GM21515 (cell line): ENCODE measurements at regions not wholly inside any gene's neighbourhood (a gene's known extent, or its start where the extent isn't known, plus 50 kb on each side); places are given as distances from the start of the nearest gene placed in this dataset.
"Not testable (repeated sequence)": the region's sequence is repeated elsewhere in the genome, so short reads cannot be mapped to it uniquely, and the experiment has no call there.

Experiments
- ATAC-seq: cut with Tn5 transposase; IDR thresholded peaks from one replicate; pipeline ENCODE4 v1.9.1; 2021; ENCODE audit not compliant: unreplicated experiment

DNA sequence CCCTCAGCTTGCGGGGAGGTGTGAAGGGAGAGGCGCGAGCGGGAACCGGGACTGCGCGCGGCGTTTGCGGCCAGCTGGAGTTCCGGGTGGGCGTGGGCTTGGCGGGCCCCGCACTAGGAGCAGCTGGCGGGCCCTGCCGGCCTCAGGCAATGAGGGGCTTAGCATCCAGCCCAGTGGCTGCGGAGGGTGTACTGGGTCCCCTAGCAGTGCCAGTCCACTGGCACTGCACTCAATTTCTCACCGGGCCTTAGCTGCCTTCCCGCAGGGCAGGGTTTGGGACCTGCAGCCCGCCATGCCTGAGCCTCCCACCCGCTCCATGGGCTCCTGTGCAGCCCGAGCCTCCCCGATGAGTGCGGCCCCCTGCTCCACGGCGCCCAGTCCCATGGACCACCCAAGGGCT lies 163.5 kb upstream of the PTCH1 start:
- not testable (repeated sequence) for ATAC-seq

DNA sequence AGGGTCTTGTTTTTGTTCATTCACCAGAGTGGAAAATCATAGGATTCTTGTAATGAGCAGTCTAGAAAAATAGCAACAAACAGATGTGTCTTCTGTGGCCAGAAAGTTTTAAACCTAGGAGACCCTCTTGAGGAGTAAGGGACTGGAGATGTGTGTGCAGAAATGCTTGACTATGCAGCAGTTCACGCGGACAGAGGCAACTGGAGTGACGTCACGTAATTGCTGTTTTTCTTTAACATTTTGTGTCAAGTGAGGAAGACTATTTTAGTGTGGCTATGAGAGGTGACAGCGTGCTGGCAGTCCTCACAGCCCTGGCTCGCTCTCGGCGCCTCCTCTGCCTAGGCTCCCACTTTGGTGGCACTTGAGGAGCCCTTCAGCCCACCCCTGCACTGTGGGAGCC lies 163.1 kb upstream of the PTCH1 start:
- no peak for ATAC-seq

DNA sequence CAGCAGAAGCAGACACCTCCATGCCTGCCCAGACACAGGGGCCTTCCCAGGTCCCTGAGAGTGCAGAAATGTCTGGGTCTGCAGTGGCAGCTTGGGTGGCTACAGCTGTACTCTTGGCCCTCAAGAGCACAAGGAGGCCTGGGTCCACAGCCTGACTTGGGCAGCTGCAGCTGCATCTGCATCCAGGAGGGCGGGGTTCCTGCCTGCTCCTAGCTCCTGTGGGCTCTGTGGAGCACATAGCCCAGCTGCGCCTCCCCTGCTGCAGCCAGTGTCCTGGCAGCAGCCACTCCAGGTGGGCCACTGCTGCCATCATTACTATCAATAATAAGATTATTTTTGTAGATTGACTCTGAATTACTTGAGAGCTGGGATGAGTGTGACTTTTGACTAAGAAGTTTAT lies 162.0 kb upstream of the PTCH1 start:
- ATAC-seq = no peak

DNA sequence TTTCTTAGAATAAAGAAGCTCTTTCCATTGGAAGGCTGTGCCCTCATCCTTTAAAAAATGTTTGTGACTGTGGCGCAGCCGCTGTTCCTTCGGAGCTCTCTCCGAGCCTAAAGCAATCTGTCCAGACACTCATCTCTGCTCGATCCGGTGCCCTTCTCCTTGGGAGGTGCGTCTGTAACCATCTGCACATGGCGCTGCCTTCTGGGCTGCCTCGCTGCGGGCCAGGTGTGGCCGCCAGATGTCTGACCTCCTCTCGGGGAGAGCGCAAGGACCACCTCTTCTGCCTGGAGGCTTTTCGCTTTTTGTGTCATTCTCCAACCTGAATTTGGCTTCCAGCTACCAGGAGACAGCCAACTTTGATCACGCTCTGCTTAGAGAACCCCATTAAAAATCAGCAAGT lies 153.4 kb upstream of the PTCH1 start:
- ATAC-seq = no peak

DNA sequence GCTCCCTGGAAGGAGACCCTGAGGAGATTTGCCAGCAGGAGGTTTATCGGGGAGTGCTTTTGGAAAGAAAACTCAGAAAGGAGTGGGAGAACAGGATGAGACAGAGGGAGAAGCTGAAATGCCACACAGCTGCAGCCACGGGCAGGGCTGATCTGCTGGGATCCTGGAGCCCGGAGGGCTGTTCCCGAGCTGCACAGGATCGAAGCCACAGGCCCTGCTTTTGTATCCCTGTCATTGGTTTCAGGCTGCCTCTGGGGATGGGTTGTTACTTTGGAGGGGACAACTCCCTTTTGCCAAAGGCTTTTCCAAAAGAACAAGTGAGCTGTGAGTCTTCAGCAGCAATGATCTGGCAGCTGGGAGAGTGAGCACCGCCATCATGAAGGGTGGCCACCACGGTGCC lies 152.5 kb upstream of the PTCH1 start:
- ATAC-seq = no peak

DNA sequence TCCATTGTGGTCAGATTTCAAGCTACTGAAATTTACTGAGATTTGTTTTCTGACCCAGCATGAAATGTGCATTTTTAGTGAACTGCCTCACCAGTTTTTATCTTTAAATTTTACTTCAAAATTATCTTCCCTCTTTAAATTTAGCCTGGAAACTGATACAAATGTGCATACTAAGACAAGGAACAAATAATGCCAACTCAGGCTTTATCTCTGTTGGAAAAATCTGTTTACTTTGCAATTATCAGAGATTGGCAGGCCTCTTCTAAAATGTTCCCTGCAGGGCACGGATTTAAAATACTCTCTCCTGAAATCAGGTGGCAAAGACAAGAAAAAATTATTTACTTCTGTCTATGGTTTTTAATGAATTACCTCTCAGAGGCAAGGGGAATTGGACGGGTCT lies 151.0 kb upstream of the PTCH1 start:
- ATAC-seq = no peak

DNA sequence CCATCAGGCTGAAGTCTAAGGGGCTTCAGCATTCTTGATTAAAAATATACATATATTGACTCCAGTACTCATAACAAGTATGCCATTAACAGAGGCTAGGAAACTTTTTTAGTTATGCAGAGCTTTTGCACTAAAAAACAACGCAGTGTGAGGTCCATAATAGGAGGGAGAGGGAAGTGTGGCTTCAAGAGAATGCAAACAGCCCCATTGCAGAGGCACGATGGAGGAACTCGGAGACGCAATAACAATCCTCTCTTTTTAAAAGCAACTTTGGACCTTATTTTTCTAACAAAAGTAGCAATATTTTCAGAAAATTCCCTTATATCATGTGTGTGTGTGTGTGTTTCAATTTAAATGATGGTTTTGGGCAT lies 150.0 kb upstream of the PTCH1 start:
- ATAC-seq = no peak

DNA sequence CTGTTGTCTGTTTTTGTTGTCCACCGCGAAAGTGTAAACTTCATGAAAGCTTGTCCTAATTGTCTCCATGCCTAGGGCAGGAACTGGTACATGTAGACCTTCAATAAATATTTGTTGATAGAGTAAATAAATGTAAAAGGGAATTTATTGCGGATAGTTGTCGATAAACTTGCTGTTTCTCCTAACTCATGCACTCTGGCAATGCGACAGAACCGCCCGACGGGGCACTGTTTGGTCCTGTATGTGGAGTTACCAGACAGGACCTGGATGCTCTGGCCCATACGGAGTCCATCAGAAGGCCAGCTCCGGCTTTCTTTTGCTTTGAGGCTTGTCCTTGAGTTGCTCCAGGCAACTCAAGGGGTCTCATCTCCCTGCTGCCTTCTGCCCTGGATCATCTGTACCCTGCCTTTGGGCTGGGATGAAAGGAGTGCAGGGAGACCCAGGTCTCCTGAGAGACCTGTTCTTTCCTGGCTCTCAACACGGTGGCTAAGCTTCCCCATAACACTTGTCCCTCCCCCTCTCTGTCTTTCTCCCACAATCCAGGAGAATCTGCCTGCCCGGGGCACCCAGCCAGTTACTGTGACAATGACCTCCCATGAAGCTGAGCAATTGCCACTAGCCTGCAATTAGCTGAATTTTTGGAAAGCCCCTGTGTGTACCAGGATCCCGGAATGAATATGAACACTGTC lies 149.5 kb upstream of the PTCH1 start:
- ATAC-seq = no peak

DNA sequence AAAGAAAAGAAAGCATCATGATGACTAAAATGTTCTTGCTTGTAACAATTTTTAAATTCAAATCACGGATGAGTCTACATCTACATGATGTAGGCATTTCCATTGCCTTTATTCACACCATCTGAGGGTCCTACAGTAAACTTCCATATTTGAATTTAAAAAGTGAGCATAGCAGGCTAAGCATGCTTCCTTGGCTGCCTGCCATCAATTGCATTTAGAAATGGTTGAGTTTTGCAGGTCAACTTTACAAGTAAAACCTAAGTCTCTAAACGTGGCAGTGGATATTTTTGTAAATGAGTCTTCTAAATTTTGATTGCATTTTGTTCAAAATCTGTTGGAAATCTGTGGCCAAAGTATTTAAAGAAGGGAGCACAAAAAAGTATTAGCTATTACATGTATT lies 136.5 kb upstream of the PTCH1 start:
- ATAC-seq = no peak

DNA sequence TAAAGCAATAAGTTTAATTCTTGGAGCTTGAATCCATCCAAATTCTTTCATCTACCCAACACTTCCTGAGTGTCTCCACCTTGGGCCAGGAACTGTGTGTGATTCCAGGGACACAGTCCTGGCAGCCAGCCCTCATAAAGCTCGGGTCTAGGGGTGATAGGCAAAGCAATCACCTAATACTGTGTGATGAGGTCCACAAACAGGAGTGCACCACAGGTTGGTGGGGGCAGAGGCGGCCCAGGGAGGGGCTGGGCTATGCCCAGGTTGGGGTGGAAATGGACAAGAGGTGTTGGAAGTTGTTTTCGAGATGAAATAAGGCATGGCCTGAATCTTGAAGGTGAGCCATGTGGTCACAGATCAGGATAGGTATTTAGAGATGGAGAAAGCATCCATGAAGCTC lies 133.9 kb upstream of the PTCH1 start:
- no peak for ATAC-seq

DNA sequence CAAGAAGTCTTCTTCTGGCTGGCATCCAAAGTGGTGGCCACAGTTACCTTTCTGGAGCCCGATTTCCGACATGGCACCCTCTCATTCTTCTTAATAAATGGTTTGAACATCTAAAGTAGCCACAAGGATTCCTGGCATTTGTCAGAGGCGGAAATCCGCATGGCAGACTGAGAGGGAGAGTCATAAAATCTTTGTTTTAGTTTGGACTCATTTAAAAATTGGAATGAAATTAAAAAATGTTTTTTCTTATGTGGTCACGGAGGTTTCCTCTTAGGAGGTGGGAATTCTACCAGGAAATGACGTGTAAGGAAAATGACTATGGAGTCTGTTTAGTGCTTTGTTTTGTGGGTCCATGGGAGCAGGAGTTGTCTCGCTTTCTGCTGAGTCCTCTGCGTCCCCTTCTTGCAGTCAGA lies 133.0 kb upstream of the PTCH1 start:
- ATAC-seq = no peak

DNA sequence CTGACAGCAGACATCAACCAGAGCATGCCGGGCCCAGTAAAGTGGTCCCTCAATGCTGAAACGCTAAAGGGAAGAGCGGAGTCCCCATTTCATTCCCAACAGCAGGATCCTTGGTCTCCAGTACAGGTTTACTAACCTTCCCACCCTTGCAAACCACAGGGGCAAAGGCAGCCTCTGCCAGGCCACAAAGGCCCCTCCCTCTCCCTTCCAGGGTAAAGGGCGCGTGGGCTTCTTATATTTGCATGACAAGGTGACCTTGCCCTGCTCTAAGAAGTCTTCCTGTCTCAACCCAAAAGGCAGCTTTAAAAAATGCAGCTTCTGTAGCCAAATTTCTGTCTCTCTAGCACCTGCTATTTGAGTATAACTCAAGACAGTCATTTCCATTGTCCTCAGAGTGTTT lies 131.5 kb upstream of the PTCH1 start:
- no peak for ATAC-seq

DNA sequence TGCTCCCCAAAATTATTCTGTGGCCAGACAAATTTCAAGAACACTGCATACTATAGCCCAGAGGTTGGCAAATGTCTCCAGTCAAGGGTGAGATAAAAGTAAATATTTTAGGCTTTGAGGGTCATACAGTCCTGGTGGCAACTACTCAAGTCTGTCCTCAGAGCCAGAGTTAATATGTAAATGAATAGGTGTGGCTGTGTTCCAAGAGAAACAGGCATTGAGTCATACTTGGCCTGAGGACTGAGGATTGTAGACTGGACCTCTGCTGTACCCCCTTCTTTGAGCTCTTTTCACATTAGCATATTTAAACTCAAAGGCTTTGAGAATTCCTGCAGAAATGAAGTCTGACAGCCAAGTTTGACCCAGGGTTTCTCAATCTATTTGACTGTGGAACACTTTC lies 129.2 kb upstream of the PTCH1 start:
- no peak for ATAC-seq

DNA sequence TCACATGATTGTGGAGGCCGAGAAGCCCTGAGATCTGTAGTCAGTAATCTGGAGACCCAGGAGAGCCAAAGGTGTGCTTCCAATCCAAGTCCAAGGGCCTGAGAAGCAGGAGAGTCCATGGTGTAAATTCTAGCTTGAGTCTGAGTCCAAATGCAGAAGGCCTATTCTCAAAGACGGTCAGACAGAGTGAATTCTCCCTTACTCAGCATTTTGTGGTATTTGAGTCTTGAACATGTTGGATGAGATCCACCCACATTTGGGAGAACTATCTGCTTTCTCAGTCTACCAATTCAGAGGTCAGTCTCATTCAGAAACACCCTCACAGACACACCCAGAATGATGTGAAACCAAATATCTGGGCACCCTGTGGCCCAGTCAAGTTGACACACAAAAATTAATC lies 128.8 kb upstream of the PTCH1 start:
- ATAC-seq = no peak

DNA sequence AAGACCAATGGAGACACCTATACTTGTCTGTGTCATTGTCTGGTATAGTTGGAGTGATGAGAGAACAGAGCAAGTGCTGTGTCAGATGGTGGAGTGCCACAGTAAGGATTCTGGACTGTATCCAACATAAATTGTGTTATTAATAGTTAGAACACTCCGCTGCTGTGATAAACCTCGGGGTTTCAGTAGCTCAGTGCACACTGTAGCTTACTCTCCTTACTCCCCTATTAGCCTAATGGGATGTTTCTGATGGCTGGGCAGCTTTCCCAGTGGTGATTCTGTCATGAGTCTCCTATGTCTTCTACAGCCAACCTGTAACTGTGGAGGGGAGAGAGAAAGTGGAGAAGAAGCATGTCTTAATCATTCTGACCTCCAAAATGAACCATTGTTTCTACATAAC lies 127.6 kb upstream of the PTCH1 start:
- ATAC-seq = no peak

DNA sequence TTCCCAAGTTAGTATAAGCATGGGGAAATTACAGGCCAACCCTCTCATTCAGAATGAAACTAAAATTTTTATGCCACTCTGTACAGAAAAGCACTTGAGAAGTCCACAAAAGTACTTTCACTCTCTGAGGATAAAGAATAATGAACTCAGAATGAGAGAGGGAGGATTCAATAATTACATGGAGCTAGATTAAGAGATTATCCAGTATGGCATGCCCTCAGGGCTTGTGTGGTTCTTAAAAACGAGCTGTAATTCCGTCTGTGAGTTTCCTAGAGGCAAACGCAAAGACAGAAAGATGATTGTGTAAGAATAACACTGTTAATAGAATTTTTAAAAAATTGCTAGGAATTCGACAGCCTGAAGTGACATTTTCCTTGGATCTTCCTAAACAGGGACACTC lies 126.8 kb upstream of the PTCH1 start:
- ATAC-seq = no peak

DNA sequence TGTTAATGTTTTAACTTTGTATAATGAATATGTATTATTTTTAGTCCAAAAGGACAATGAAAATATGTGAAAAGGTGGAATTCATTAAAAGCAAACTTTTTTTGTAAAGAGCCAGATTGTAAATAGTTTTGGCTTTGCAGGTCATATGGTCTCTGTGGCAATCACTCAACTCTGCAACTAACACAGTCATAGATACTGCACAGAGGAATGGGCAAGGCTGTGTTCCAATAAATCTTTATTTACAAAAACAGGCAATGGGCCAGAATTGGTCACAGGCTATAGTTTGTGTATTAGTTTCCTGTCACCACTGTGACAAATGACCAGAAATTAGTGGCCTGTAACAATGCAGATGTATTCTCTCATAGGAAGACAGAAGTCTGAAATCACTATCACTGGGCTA lies 125.4 kb upstream of the PTCH1 start:
- no peak for ATAC-seq

DNA sequence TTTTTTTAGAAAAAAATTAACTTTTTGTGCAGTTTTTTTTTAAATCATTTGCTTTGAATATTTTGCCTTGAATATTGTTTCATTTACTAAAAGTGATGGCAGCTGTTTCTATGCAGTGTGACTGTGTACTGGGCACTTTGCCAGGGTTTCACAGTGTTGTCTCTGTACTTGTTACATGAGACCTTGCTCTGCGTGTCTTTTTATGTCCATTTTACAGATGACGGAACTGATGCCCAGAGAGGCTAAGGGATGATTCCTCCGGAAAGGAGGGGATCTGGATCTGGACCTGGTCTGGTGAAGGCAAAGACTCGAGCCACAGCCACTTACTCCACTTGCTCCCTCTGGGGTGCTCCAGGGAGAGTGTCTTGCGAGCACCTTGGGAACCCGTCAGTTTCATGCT lies 124.8 kb upstream of the PTCH1 start:
- ATAC-seq = no peak

DNA sequence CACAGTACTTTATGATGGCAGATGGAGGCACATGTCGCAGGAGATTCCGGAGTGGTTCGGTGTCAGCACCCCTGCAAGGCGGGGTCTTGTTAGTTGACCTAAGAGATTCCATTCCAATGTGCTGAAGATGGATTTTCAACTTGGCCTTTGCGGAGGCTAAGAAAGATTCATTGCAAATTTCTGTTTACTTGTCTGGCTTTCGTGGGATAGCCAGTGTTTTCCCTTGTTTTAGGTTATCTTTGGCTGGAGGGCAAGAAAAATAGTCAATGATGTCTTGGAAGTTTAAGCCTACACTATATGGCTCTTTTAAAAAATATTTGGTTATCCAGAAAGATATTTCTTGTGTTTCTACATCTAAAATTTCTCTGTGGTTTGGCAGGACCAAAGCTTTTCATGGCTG lies 123.6 kb upstream of the PTCH1 start:
- no peak for ATAC-seq

DNA sequence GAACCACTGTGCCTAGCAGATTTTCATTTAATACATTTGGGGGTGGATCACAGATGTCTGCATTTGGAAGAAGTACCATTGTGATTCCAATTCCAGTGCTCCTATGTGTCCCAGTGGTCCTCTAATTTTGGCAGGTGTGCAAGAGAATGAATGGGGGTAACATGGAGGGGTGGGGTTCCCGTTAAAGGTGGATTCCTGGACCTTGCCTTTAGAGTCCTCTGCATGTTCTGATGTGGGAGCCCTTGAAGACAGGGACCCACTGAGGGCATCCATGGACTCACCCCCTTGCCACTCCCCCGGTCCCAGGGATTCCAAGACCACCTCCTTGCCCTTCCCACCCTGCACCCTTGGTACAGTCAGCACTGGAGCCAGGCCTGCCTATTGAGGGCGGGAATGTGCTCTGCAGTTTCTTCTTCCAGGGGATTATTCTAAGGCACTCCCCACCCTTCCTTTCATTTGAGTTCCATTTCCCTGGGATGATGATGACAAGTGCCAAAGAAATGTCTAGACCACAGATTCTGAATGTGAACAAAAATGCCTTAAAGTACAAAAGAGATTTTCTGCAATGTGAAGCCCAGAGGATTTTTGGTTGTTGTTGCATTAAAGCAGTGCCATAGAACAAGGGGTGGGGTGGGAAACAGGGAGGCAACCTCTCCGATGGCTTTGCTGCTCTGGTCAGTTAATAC lies 119.4 kb upstream of the PTCH1 start:
- ATAC-seq = no peak

DNA sequence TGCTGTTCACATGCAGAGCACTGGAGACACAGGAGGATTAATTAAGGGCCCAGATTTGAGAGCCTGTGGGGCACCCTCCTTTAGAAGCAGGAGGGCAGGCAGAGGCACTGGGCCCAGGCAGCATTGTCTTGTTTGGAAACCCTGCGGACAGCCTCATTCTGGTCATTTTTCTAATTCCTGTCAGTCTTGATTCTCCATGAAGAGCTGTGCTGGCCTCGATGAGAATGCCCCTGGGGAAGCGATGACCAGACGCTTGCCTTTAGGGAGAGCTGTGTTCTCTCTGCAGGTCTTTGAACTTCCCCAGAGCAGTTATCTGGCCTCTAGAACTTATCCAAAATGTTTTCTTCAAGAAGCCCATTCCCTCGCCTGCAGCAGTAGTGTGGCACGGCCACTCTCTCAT lies 117.8 kb upstream of the PTCH1 start:
- no peak for ATAC-seq

DNA sequence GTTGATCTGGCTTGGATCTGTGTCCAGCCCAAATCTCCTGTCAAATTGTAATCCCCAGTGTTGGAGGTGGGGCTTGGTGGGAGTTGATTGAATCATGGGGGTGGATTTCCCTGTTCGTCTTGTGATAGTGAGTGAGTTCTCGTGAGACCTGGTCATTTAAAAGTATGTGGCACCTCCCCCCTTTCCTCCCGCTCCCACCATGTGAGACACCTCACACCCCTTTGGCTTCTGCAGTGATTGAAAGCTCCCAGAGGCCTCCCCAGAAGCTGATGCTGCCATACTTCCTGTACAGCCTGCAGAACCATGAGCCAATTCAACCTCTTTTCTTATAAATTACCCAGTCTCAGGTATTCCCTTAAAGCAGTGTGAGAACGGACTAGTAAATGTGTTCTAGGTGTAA lies 117.3 kb upstream of the PTCH1 start:
- ATAC-seq = no peak

DNA sequence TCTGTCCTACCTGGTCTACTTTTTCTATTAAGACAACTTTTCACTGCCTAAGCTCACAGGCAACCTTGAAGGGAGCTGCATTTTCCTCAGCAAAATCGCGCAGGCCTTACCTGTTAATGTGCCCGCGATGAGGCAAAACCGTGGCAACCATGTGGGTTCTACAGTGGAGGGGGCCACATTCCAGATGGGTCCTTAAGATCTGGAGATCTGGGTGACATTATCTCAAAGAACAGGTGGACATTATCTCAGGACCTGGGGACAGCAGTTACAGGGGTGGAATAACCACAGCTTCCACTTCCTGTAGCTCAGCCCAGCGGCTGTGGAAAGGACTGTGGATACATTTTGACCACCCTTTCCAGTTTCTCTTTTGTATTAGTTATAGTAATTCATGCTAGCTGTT lies 112.8 kb upstream of the PTCH1 start:
- no peak for ATAC-seq
